HepG2 (cell line): ENCODE measurements at regions not wholly inside any gene's neighbourhood (a gene's known extent, or its start where the extent isn't known, plus 50 kb on each side); places are given as distances from the start of the nearest gene placed in this dataset.

Source experiments
- ATAC-seq: fragments of 200-7000 bp; cut with Tn5 transposase; 3 replicates; pipeline ENCODE4 v1.9.1; 2020; ENCODE audit warnings: mild to moderate bottlenecking, moderate library complexity
- BruUV-seq: library from RNA; stranded (reverse); fragments of 400-500 nt; replicated peaks from 2 replicates; lab custom pipeline; 2021; lab: Mats Ljungman, UMichigan
- CTCF ChIA-PET: fragments of 300-600 bp; formaldehyde crosslinking; extraction: SDS; loops from one replicate; lab custom pipeline; 2021; ENCODE audit warnings: low total read pairs, inconsistent platforms, low intra/inter-chr PET ratio; lab: Yijun Ruan, JAX
- POLR2A ChIA-PET: fragments of 350-600 bp; sonication (Branson Sonifier 250); formaldehyde crosslinking; loops from one replicate; lab custom pipeline; 2020; ENCODE audit warnings: antibody characterized with exemption, inconsistent platforms; lab: Yijun Ruan, JAX
- DNase-seq: peaks from one replicate; pipeline ENCODE4 v3.0.0-alpha.2; 2015; ENCODE audit warnings: low spot score
- FAIRE-seq: peaks from 3 replicates; lab custom pipeline; 2011; peaks lifted over from hg19 to GRCh38; lab: Jason Lieb, UNC
- H2AFZ ChIP-seq: one replicate; pipeline ENCODE4 v1.6.1; 2011; ENCODE audit warnings: low read length, inconsistent platforms
- H3K27ac ChIP-seq: fragments of 300-600 bp; 3 replicates; pipeline ENCODE4 v1.8.0; 2011; ENCODE audit warnings: mixed run types, mild to moderate bottlenecking, mixed read lengths, low read length, inconsistent platforms; ENCODE audit not compliant: insufficient read depth; ENCODE audit errors: extremely low read length
- H3K27me3 ChIP-seq, 2 experiments: fragments of 200-600 bp in 1 of 2; 2 replicates in 1 of 2; 3 replicates in 1 of 2; pipeline versions ENCODE4 v1.6.0 to v1.8.0; 2011; ENCODE audit warnings: low read length in 2 of 2, mild to moderate bottlenecking in 2 of 2, moderate library complexity in 2 of 2, inconsistent platforms in 1 of 2; ENCODE audit not compliant: insufficient read depth in 2 of 2, control insufficient read depth in 1 of 2
- H3K36me3 ChIP-seq, 2 experiments: fragments of 200-600 bp in 1 of 2; replicated peaks in 1 of 2; 2 replicates in 1 of 2; 3 replicates in 1 of 2; pipeline versions ENCODE4 v1.5.1 to v1.8.0; 2011; ENCODE audit warnings: low read length in 2 of 2, inconsistent platforms in 1 of 2; ENCODE audit not compliant: insufficient read depth in 2 of 2, control insufficient read depth in 1 of 2
- H3K4me1 ChIP-seq: 2 replicates; pipeline ENCODE4 v1.5.1; 2012; ENCODE audit warnings: low read length, inconsistent platforms; ENCODE audit not compliant: insufficient read depth
- H3K4me2 ChIP-seq: 2 replicates; pipeline ENCODE4 v1.6.0; 2011; ENCODE audit warnings: low read depth, low read length, inconsistent platforms
- H3K4me3 ChIP-seq, 3 experiments: fragments of 200-600 bp in 1 of 3; sonication (generic), shearing (Covaris generic) in 1 of 3; replicated peaks in 1 of 3; 2 replicates each; pipeline ENCODE4 v1.5.1; 2011 to 2016; ENCODE audit warnings: low read length in 3 of 3, inconsistent platforms in 2 of 3, low read depth in 2 of 3, mild to moderate bottlenecking in 2 of 3, control low read depth in 1 of 3, mixed read lengths in 1 of 3; ENCODE audit not compliant: insufficient read depth in 1 of 3
- H3K79me2 ChIP-seq: one replicate; pipeline ENCODE4 v1.6.1; 2011; ENCODE audit warnings: low read length, inconsistent platforms; ENCODE audit not compliant: insufficient read depth
- H3K9ac ChIP-seq: 2 replicates; pipeline ENCODE4 v1.6.0; 2011; ENCODE audit warnings: mild to moderate bottlenecking, low read depth, low read length, inconsistent platforms; ENCODE audit not compliant: insufficient read depth
- H3K9me3 ChIP-seq: 2 replicates; pipeline ENCODE4 v1.5.1; 2012; ENCODE audit warnings: mild to moderate bottlenecking, low read length
- H4K20me1 ChIP-seq: 2 replicates; pipeline ENCODE4 v1.6.0; 2011; ENCODE audit warnings: inconsistent platforms, mild to moderate bottlenecking, low read length, moderate library complexity; ENCODE audit not compliant: insufficient read depth
- CCDC6 ChIP-seq: sonication (generic); formaldehyde crosslinking; IDR thresholded peaks from 2 replicates; pipeline ENCODE4 v1.8.1; 2022; ENCODE audit warnings: mild to moderate bottlenecking, missing genetic modification reagents, moderate library complexity
- CHD2 ChIP-seq: IDR thresholded peaks from 2 replicates; pipeline ENCODE4 v1.6.1; 2011; ENCODE audit warnings: low read depth, low read length, improper control_type of control experiment
- FLYWCH1 ChIP-seq: sonication (generic); formaldehyde crosslinking; IDR thresholded peaks from 2 replicates; pipeline ENCODE4 v1.8.1; 2023; ENCODE audit warnings: mild to moderate bottlenecking, missing genetic modification reagents
- HDAC6 ChIP-seq: fragments of 200-600 bp; sonication (generic); IDR thresholded peaks from 2 replicates; pipeline ENCODE4 v1.7.0; 2017; ENCODE audit warnings: mild to moderate bottlenecking, antibody characterized with exemption, low read length, low read depth
- PAWR ChIP-seq: sonication (generic); formaldehyde crosslinking; IDR thresholded peaks from 2 replicates; pipeline ENCODE4 v1.4.0; 2020; ENCODE audit warnings: missing genetic modification reagents, mild to moderate bottlenecking, borderline replicate concordance
- SMC3 ChIP-seq: IDR thresholded peaks from 2 replicates; pipeline ENCODE4 v1.6.1; 2011; ENCODE audit warnings: low read length, improper control_type of control experiment
- TARDBP ChIP-seq: sonication (generic); formaldehyde crosslinking; IDR thresholded peaks from 2 replicates; pipeline ENCODE4 v1.8.0; 2022; ENCODE audit warnings: mild to moderate bottlenecking, missing genetic modification reagents
- ZNF567 ChIP-seq: sonication (generic); formaldehyde crosslinking; IDR thresholded peaks from 2 replicates; pipeline ENCODE4 v1.8.1; 2023; ENCODE audit warnings: mild to moderate bottlenecking, missing genetic modification reagents, borderline replicate concordance
- ZNF598 ChIP-seq: sonication (generic); formaldehyde crosslinking; IDR thresholded peaks from 2 replicates; pipeline ENCODE4 v1.5.1; 2020; ENCODE audit warnings: mild to moderate bottlenecking, missing genetic modification reagents, borderline replicate concordance
- WGBS: methylation state at CpG from one replicate; pipeline ENCODE4 v1.1.6; 2017; ENCODE audit warnings: low lambda C conversion rate; 5-methylcytosine and 5-hydroxymethylcytosine counted together
- in situ Hi-C: cut with HindIII; loops from 2 replicates; pipeline ENCODE4 v1.10.0; 2017; ENCODE audit warnings: low pct_unique_long_range_greater_than_20kb; ENCODE audit not compliant: extremely low pct_ligation_motif_present
- intact Hi-C: fragments of 100-400 bp; cut with micrococcal nuclease; formaldehyde crosslinking; loops from one replicate; pipeline ENCODE4 v1.10.0; 2022; ENCODE audit not compliant: unreplicated experiment

DNA sequence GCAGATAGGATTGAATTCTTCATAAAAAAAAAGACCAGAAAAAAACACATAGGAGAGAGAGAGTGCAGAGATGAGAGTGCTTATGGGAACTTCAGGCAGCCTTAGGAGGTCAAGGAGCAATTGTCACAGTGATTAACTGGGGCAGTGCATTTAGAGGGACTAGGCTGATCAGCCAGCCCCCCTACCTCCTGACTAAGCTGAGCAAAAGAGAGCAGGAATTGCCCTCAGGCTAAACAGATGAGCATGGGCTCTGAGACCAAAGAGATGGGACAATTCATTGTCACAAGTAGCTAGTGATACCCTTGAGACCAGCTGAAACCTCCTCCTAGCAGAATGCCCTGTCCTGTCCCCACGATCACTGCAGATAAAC lies 124.0 kb downstream of the BTG1 start:
- Histone ChIP-seq H3K9me3 (no peaks in the 10 kb centered on the region), H3K4me2 (no peak overlapping the region), H3K27ac (no peak overlapping the region), H3K27me3 (no peaks in the 10 kb centered on the region), H3K4me1 (peaks cover 8% of the 10 kb centered on the region; the same call in 1 of the 2 replicates), H3K9ac (no peak overlapping the region), H3K4me3 (no peak overlapping the region), H2AFZ (no peak overlapping the region), H3K79me2 (no peaks in the 10 kb centered on the region), H3K36me3 (no peaks in the 10 kb centered on the region), H4K20me1 (no peaks in the 10 kb centered on the region)
- ATAC-seq, result peak; percentile 37; the same call in 1 of the 3 replicates
- in situ Hi-C loops, result no loop called here
- FAIRE-seq, result no peak
- ChIA-PET POLR2A (no interaction called here), CTCF (no interaction called here)
- no TSS peak for BruUV-seq
- intact Hi-C loops, result no loop called here
- WGBS, result 52% methylated on average over 1 of the region's 1 CpG
- TF ChIP-seq ZNF598 (CRISPR knock-in tag) (no peak), HDAC6 (no peak)
- TF ChIP-seq, all 625 proteins: peak for 0
- DNase-seq, result no peak

DNA sequence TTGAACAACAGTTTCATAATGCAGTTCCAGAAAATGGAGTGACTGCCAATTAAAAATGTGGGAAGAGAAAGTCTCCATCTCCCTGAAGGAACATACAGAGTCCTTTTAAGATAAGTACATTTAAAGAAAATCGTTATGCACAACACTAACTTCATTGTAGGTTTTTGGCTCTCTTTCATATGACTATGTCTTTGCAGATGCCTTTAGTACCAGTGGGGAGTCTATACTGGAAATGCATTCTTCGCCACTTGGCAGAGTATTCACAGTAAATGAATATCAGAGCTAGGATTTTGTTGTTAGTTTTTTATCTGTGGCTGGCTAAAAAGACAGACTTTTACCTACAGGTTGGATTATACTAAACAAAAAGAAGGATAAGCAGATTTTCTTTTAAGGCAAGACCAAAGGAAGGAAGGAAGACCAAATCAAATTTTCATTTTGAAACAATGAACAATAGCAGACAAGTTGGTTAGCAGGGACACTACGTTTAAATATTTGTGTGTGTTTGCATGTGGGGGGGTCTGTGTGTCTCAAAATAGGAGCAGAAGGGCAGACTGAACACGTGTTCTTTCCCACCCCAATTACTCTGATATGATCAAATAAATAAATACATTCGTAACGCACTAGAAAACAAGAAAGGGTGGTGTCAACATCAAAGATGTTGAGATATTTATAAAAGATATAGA lies 124.5 kb downstream of the BTG1 start:
- no peak overlapping the region for H3K9ac ChIP-seq
- FAIRE-seq (no peak), DNase-seq (no peak), ATAC-seq (no peak)
- no peaks in the 10 kb centered on the region for H3K27me3 ChIP-seq
- H3K4me1 ChIP-seq, result peaks cover 8% of the 10 kb centered on the region; the same call in 1 of the 2 replicates
- H3K4me3 ChIP-seq, result no peak overlapping the region
- no peak overlapping the region for H3K4me2 ChIP-seq
- no peak overlapping the region for H3K27ac ChIP-seq
- no peaks in the 10 kb centered on the region for H3K79me2 ChIP-seq
- no peaks in the 10 kb centered on the region for H3K9me3 ChIP-seq
- 30% methylated on average over 6 of the region's 6 CpGs for WGBS
- TF ChIP-seq ZNF567 (CRISPR knock-in tag) (no peak), CHD2 (no peak), SMC3 (no peak), FLYWCH1 (CRISPR knock-in tag) (no peak), TARDBP (CRISPR knock-in tag) (no peak), CCDC6 (CRISPR knock-in tag) (no peak), PAWR (CRISPR knock-in tag) (no peak)
- no TSS peak for BruUV-seq
- intact Hi-C loops, result no loop called here
- POLR2A ChIA-PET, result no interaction called here
- CTCF ChIA-PET, result no interaction called here
- in situ Hi-C loops, result no loop called here
- H3K36me3 ChIP-seq, result no peaks in the 10 kb centered on the region
- no peak overlapping the region for H2AFZ ChIP-seq
- no peaks in the 10 kb centered on the region for H4K20me1 ChIP-seq
